HEK293T (cell line): ENCODE measurements at regions not wholly inside any gene's neighbourhood (a gene's known extent, or its start where the extent isn't known, plus 50 kb on each side); places are given as distances from the start of the nearest gene placed in this dataset.

Source experiments
- CTCF ChIA-PET: fragments of 350-600 bp; formaldehyde crosslinking; extraction: SDS; loops from one replicate; lab custom pipeline; 2021; ENCODE audit warnings: antibody characterized with exemption, inconsistent platforms; lab: Yijun Ruan, JAX
- POLR2A ChIA-PET: fragments of 350-600 bp; formaldehyde crosslinking; extraction: SDS; loops from one replicate; lab custom pipeline; 2020; ENCODE audit warnings: antibody characterized with exemption, inconsistent platforms; lab: Yijun Ruan, JAX
- DNase-seq: peaks from one replicate; pipeline ENCODE4 v3.0.0; 2012; ENCODE audit warnings: mixed read lengths; ENCODE audit errors: extremely low spot score
- ARNT ChIP-seq: fragments of 450-650 bp; IDR thresholded peaks from 2 replicates; pipeline ENCODE4 v1.6.1; 2017; ENCODE audit warnings: mild to moderate bottlenecking
- BHLHE40 ChIP-seq: fragments of 450-650 bp; IDR thresholded peaks from 2 replicates; pipeline ENCODE4 v1.6.1; 2016; ENCODE audit warnings: mild to moderate bottlenecking, moderate library complexity, borderline replicate concordance
- CTBP1 ChIP-seq: fragments of 450-650 bp; IDR thresholded peaks from 2 replicates; pipeline ENCODE4 v1.6.1; 2016; ENCODE audit warnings: borderline replicate concordance
- ELF4 ChIP-seq: fragments of 450-650 bp; IDR thresholded peaks from 2 replicates; pipeline ENCODE4 v1.6.1; 2017; ENCODE audit warnings: antibody characterized with exemption
- FOXA1 ChIP-seq: fragments of 450-650 bp; IDR thresholded peaks from 2 replicates; pipeline ENCODE4 v1.6.1; 2016; ENCODE audit warnings: mild to moderate bottlenecking
- FOXK2 ChIP-seq: fragments of 450-650 bp; IDR thresholded peaks from 2 replicates; pipeline ENCODE4 v1.6.1; 2016; ENCODE audit warnings: mild to moderate bottlenecking
- FOXM1 ChIP-seq: fragments of 450-650 bp; IDR thresholded peaks from 2 replicates; pipeline ENCODE4 v1.6.1; 2017; ENCODE audit warnings: mild to moderate bottlenecking, borderline replicate concordance
- HDGF ChIP-seq: fragments of 450-650 bp; IDR thresholded peaks from 2 replicates; pipeline ENCODE4 v1.6.1; 2017; ENCODE audit warnings: antibody characterized with exemption, borderline replicate concordance
- L3MBTL2 ChIP-seq: fragments of 450-650 bp; conservative IDR thresholded peaks from 2 replicates; pipeline ENCODE4 v1.6.1; 2016; ENCODE audit warnings: mild to moderate bottlenecking
- LEF1 ChIP-seq: fragments of 450-650 bp; IDR thresholded peaks from 2 replicates; pipeline ENCODE4 v1.6.1; 2017; ENCODE audit warnings: mild to moderate bottlenecking, borderline replicate concordance
- NFRKB ChIP-seq: fragments of 450-650 bp; IDR thresholded peaks from 2 replicates; pipeline ENCODE4 v1.6.1; 2016; ENCODE audit warnings: mild to moderate bottlenecking, moderate library complexity
- PKNOX1 ChIP-seq: fragments of 450-650 bp; IDR thresholded peaks from 2 replicates; pipeline ENCODE4 v1.6.1; 2016
- SP1 ChIP-seq: fragments of 450-650 bp; IDR thresholded peaks from 2 replicates; pipeline ENCODE4 v1.6.1; 2017
- SUZ12 ChIP-seq: fragments of 450-650 bp; IDR thresholded peaks from 2 replicates; pipeline ENCODE4 v1.6.1; 2016; ENCODE audit warnings: mild to moderate bottlenecking
- TARDBP ChIP-seq: fragments of 450-650 bp; IDR thresholded peaks from 2 replicates; pipeline ENCODE4 v1.6.1; 2016
- ZNF384 ChIP-seq: fragments of 450-650 bp; IDR thresholded peaks from 2 replicates; pipeline ENCODE4 v1.6.1; 2016

- TF ChIP-seq FOXA1: no peak
- no peak for TF ChIP-seq ELF4
- no peak for TF ChIP-seq TARDBP
- TF ChIP-seq LEF1: no peak
- no peak for TF ChIP-seq SUZ12
- no peak for TF ChIP-seq ARNT
- TF ChIP-seq FOXM1: no peak
- POLR2A ChIA-PET: no interaction called here
- CTCF ChIA-PET: no interaction called here
- DNase-seq: no peak
Measured at GRCh38 chr4:100738196-100739165, 220.7 kb upstream of the EMCN start.

DNA sequence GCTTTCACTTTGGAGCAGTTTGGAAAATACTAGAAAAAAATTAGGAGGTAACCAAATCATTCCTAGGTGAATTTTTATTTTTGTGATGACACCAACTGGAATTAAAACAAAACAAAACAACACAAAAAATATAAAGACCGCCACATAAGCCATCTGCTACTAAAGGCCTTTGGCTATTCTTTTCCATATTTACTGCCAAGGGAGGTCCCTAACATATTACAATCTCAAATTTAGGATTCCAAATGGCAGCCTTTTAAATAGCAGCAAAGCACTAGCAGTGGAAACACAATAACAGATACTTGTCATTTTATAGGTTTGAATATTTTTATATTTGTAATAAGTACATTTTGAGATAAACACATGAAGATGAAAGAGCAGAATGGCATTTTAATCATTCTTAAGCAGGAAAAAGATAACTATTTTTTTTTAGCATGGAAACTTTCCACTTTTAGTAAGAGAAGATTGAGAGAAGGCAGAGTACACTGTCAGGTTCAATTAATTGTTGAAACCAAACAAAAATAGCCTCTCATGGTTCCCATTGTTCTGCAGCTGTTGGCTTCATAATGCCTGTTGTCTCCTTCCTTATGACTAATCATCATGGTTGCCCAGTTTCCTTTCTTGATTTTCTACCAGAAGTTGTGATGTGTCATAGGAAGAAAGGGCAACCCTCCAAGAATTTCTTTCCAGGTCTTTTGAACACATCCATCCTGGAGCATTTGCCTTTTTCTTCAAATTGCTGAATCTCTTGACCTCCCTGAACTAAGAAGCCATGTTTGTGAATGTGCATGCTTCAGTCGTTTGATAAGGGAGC lies 219.0 kb upstream of the EMCN start:
- no peak for TF ChIP-seq FOXK2
- TF ChIP-seq SUZ12: no peak
- TF ChIP-seq LEF1: no peak
- no peak for TF ChIP-seq SP1
- TF ChIP-seq FOXM1: no peak
- TF ChIP-seq ELF4: no peak
- TF ChIP-seq NFRKB: no peak
- no peak for TF ChIP-seq L3MBTL2
- no peak for TF ChIP-seq CTBP1
- TF ChIP-seq ZNF384: no peak
- no peak for TF ChIP-seq PKNOX1
- TF ChIP-seq BHLHE40: no peak
- TF ChIP-seq TARDBP: no peak
- TF ChIP-seq FOXA1: no peak
- TF ChIP-seq ARNT: no peak
- CTCF ChIA-PET: interaction anchor here (0.7 kb wide), 1 partner anchor 882 kb away, joined by 3 read pairs; no protein-coding TSS in a partner anchor
- DNase-seq: no peak
- POLR2A ChIA-PET: no interaction called here

- POLR2A ChIA-PET: no interaction called here
- TF ChIP-seq BHLHE40: no peak
- TF ChIP-seq L3MBTL2: no peak
- no peak for TF ChIP-seq FOXK2
- TF ChIP-seq NFRKB: no peak
- TF ChIP-seq PKNOX1: no peak
- TF ChIP-seq CTBP1: no peak
- no peak for TF ChIP-seq ZNF384
- TF ChIP-seq SP1: no peak
- no peak for TF ChIP-seq FOXM1
- no peak for TF ChIP-seq SUZ12
- TF ChIP-seq TARDBP: no peak
- no peak for TF ChIP-seq LEF1
- no peak for TF ChIP-seq FOXA1
- TF ChIP-seq HDGF: no peak
- TF ChIP-seq ELF4: no peak
- DNase-seq: no peak
- CTCF ChIA-PET: no interaction called here
Measured at GRCh38 chr4:100728861-100729260, 211.0 kb upstream of the EMCN start.

GRCh38 chr4:100722866-100723459 lies 205.1 kb upstream of the EMCN start:
- POLR2A ChIA-PET: no interaction called here

More at GRCh38 chr4:100722866-100723459, 205.1 kb upstream of the EMCN start:
- no peak for DNase-seq
- CTCF ChIA-PET: no interaction called here
- TF ChIP-seq SUZ12 (no peak), TARDBP (no peak), FOXM1 (no peak), ZNF384 (no peak), HDGF (no peak), FOXA1 (no peak), FOXK2 (no peak), CTBP1 (no peak), L3MBTL2 (no peak), SP1 (no peak), PKNOX1 (no peak), NFRKB (no peak), BHLHE40 (no peak), ELF4 (no peak), ARNT (no peak), LEF1 (no peak)
